NB4 (cell line): ENCODE measurements at regions not wholly inside any gene's neighbourhood (a gene's known extent, or its start where the extent isn't known, plus 50 kb on each side); places are given as distances from the start of the nearest gene placed in this dataset.

Experiments
- POLR2A ChIP-seq: IDR thresholded peaks from 2 replicates; pipeline ENCODE4 v1.6.1; 2011; ENCODE audit warnings: mild to moderate bottlenecking; ENCODE audit not compliant: insufficient read length; ENCODE audit errors: extremely low read depth
- TF ChIP-seq, protein P1 (sequence below): IDR thresholded peaks from one replicate; pipeline ENCODE4 v1.5.1; 2012; ENCODE audit warnings: low read depth, low read length

DNA sequence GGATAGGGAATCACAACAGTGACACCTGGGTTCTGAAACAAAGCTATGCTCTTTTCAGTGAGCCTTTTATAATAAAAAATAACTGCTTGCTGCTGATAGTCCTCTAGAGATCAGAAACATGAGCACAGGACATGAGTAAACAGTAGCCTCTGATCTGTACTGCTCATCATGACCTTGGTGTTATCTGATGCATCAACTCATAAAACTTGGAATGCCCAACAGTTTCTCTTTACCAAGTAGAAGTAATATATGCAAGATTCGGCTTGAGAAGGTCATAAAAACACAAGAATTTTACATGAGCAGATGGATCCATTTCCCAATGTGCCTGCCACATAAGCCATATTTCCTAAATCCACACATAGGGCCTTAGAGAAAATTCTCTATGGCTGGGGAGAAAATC lies 318.3 kb upstream of the GRAMD2B start:
- TF ChIP-seq POLR2A = no peak
- TF ChIP-seq, protein P1, sequence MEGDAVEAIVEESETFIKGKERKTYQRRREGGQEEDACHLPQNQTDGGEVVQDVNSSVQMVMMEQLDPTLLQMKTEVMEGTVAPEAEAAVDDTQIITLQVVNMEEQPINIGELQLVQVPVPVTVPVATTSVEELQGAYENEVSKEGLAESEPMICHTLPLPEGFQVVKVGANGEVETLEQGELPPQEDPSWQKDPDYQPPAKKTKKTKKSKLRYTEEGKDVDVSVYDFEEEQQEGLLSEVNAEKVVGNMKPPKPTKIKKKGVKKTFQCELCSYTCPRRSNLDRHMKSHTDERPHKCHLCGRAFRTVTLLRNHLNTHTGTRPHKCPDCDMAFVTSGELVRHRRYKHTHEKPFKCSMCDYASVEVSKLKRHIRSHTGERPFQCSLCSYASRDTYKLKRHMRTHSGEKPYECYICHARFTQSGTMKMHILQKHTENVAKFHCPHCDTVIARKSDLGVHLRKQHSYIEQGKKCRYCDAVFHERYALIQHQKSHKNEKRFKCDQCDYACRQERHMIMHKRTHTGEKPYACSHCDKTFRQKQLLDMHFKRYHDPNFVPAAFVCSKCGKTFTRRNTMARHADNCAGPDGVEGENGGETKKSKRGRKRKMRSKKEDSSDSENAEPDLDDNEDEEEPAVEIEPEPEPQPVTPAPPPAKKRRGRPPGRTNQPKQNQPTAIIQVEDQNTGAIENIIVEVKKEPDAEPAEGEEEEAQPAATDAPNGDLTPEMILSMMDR = no peak
